Smooth muscle cell (in vitro differentiated cells): ENCODE measurements at regions not wholly inside any gene's neighbourhood (a gene's known extent, or its start where the extent isn't known, plus 50 kb on each side); places are given as distances from the start of the nearest gene placed in this dataset.
A peak's percentile ranks its signal among the peaks of the same experiment; 100 is the strongest.

Experiments used
- DNase-seq: peaks from one replicate; lab custom pipeline; 2025; ENCODE audit not compliant: unreplicated experiment; lab: John Stamatoyannopoulos, UW
- H2AFZ ChIP-seq: fragments of 200-600 bp; sonication (generic); 2 replicates; pipeline ENCODE4 v1.6.0; 2016; ENCODE audit warnings: antibody characterized with exemption, low read depth, mild to moderate bottlenecking
- H3F3A ChIP-seq: fragments of 200-600 bp; sonication (generic); 2 replicates; pipeline ENCODE4 v1.6.0; 2017; ENCODE audit warnings: antibody characterized with exemption, low read depth
- H3K27ac ChIP-seq: fragments of 200-600 bp; sonication (generic); 2 replicates; pipeline ENCODE4 v1.5.1; 2016; ENCODE audit warnings: low read depth, mild to moderate bottlenecking
- H3K27me3 ChIP-seq: fragments of 200-600 bp; sonication (generic); 2 replicates; pipeline ENCODE4 v1.6.1; 2016; ENCODE audit warnings: low read depth, mild to moderate bottlenecking
- H3K36me3 ChIP-seq: fragments of 200-600 bp; sonication (generic); 2 replicates; pipeline ENCODE4 v1.5.1; 2016; ENCODE audit warnings: low read depth
- H3K4me1 ChIP-seq: fragments of 200-600 bp; sonication (generic); 2 replicates; pipeline ENCODE4 v1.5.1; 2016; ENCODE audit warnings: low read depth
- H3K4me2 ChIP-seq: fragments of 200-600 bp; sonication (generic); 2 replicates; pipeline ENCODE4 v1.6.0; 2016; ENCODE audit warnings: mild to moderate bottlenecking
- H3K4me3 ChIP-seq: fragments of 200-600 bp; sonication (generic); 2 replicates; pipeline ENCODE4 v1.5.1; 2016; ENCODE audit warnings: mild to moderate bottlenecking
- H3K79me2 ChIP-seq: fragments of 200-600 bp; sonication (generic); 2 replicates; pipeline ENCODE4 v1.6.0; 2016; ENCODE audit warnings: low read depth, mild to moderate bottlenecking
- H3K9ac ChIP-seq: fragments of 200-600 bp; sonication (generic); 2 replicates; pipeline ENCODE4 v1.6.0; 2016; ENCODE audit warnings: low read depth
- H3K9me3 ChIP-seq: fragments of 200-600 bp; sonication (generic); replicated peaks from 2 replicates; pipeline ENCODE4 v1.5.1; 2016; ENCODE audit warnings: low read depth
- H4K20me1 ChIP-seq: fragments of 200-600 bp; sonication (generic); 2 replicates; pipeline ENCODE4 v1.6.0; 2016; ENCODE audit warnings: low read depth
- CTCF ChIP-seq: fragments of 200-600 bp; sonication (generic); IDR thresholded peaks from 2 replicates; pipeline ENCODE4 v1.5.1; 2017; ENCODE audit warnings: borderline replicate concordance, mild to moderate bottlenecking, antibody characterized with exemption; ENCODE audit not compliant: insufficient read depth, poor library complexity, severe bottlenecking
- WGBS: methylation state at CpG from one replicate; pipeline ENCODE4 v1.1.7; 2016; ENCODE audit warnings: low lambda C conversion rate; 5-methylcytosine and 5-hydroxymethylcytosine counted together

GRCh38 chr7:11237742-11238141 lies 264.1 kb downstream of the PHF14 start:
- Histone ChIP-seq H3K9ac (no peak overlapping the region), H3K27ac (no peak overlapping the region), H4K20me1 (no peaks in the 10 kb centered on the region), H3K4me2 (peak overlapping the region; percentile 54), H3K36me3 (no peaks in the 10 kb centered on the region), H3F3A (no peaks in the 10 kb centered on the region), H3K79me2 (no peaks in the 10 kb centered on the region), H3K27me3 (no peaks in the 10 kb centered on the region), H2AFZ (no peak overlapping the region), H3K4me3 (peak overlapping the region; percentile 7), H3K9me3 (no peaks in the 10 kb centered on the region), H3K4me1 (peaks cover 4% of the 10 kb centered on the region)
- 53% methylated on average over 7 of the region's 7 CpGs for WGBS
- no peak for DNase-seq
- no peak for TF ChIP-seq CTCF

GRCh38 chr7:11239316-11239715 lies 265.6 kb downstream of the PHF14 start:
- Histone ChIP-seq H3K27ac (no peak overlapping the region), H3K4me3 (no peak overlapping the region), H3F3A (no peaks in the 10 kb centered on the region), H3K79me2 (no peaks in the 10 kb centered on the region), H3K4me1 (peaks cover 4% of the 10 kb centered on the region), H3K4me2 (no peak overlapping the region), H3K9me3 (no peaks in the 10 kb centered on the region), H3K27me3 (no peaks in the 10 kb centered on the region), H3K36me3 (no peaks in the 10 kb centered on the region), H4K20me1 (no peaks in the 10 kb centered on the region), H2AFZ (no peak overlapping the region), H3K9ac (no peak overlapping the region)
- DNase-seq = no peak
- no peak for TF ChIP-seq CTCF
- 100% methylated on average over 4 of the region's 4 CpGs for WGBS

- whole genome bisulfite sequencing = 93% methylated on average over 3 of the region's 3 CpGs
Measured at GRCh38 chr7:11243739-11244138, 270.1 kb downstream of the PHF14 start.

More at GRCh38 chr7:11243739-11244138, 270.1 kb downstream of the PHF14 start:
- Histone ChIP-seq H3K79me2 (no peaks in the 10 kb centered on the region), H3K9me3 (no peaks in the 10 kb centered on the region), H3K36me3 (no peaks in the 10 kb centered on the region), H3K27me3 (no peaks in the 10 kb centered on the region), H3F3A (no peaks in the 10 kb centered on the region), H3K27ac (no peak overlapping the region), H3K4me1 (no peaks in the 10 kb centered on the region), H3K9ac (no peak overlapping the region), H2AFZ (no peak overlapping the region), H3K4me2 (no peak overlapping the region), H4K20me1 (no peaks in the 10 kb centered on the region), H3K4me3 (no peak overlapping the region)
- TF ChIP-seq CTCF = no peak
- no peak for DNase-seq
